ENCODE measurements at regions not wholly inside any gene's neighbourhood (a gene's known extent, or its start where the extent isn't known, plus 50 kb on each side); places are given as distances from the start of the nearest gene placed in this dataset.

DNA sequence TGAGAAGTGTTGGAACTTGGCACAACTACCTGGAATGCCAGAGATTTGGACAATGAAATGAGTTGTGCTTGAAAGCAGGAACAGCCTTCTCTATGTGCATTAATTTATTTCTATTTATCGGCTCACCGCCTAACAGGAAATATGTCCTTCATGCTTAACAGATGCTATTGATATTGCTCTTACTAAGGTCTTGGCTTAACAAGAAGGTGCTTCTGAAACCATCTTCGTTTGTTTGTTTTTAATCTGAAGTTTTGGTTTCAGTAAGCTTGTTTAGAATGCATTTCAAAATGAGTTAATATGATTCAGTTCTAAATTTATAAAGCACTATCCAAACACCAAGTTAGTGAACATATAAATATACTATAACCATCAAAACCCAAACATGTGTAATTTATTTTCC is 898.3 kb upstream of the B3GALT2 start:
- TF ChIP-seq GATA3 (IDR thresholded peaks at IDR 0.05; ENCODE audit: low read depth, low read length) (no peak), GATA2 (IDR thresholded peaks at IDR 0.05; ENCODE audit: low read depth, low read length) (no peak)
